Stimulated activated naive CD8-positive, alpha-beta T cell treated with anti-CD3 and anti-CD28 coated beads, Interleukin-15, amount 100 ng/mL, for 72 hours (primary cell): ENCODE measurements at regions not wholly inside any gene's neighbourhood (a gene's known extent, or its start where the extent isn't known, plus 50 kb on each side); places are given as distances from the start of the nearest gene placed in this dataset.

ENCODE experiments used
- ATAC-seq: fragments of 150-1000 bp; cut with Tn5 transposase; 2 replicates; pipeline ENCODE4 v1.10.0; 2021; ENCODE audit warnings: mild to moderate bottlenecking, moderate library complexity
- DNase-seq, 2 donors: peaks; one replicate each; pipeline ENCODE4 v3.0.0; 2021 to 2022
- H3K27ac Mint-ChIP-seq, 2 donors: one replicate each; pipeline ENCODE4 v1.8.0; 2022; ENCODE audit warnings: mild to moderate bottlenecking in 2 of 2, mixed read lengths in 2 of 2, moderate library complexity in 2 of 2
- H3K27me3 Mint-ChIP-seq: one replicate; pipeline ENCODE4 v1.8.0; 2022; ENCODE audit warnings: mixed read lengths
- H3K4me1 Mint-ChIP-seq: one replicate; pipeline ENCODE4 v1.8.0; 2022; ENCODE audit warnings: mild to moderate bottlenecking, mixed read lengths
- H3K4me3 Mint-ChIP-seq, 2 donors: one replicate each; pipeline ENCODE4 v1.8.0; 2022; ENCODE audit warnings: mild to moderate bottlenecking in 2 of 2, mixed read lengths in 2 of 2, moderate library complexity in 1 of 2
- H3K9me3 Mint-ChIP-seq, 2 donors: one replicate each; pipeline ENCODE4 v1.8.0; 2022; ENCODE audit warnings: mixed read lengths in 2 of 2

- H3K4me3 Mint-ChIP-seq: no peak overlapping the region
- peaks cover 0 to 10% of the 10 kb centered on the region in 2 donors for H3K9me3 Mint-ChIP-seq
- no peaks in the 10 kb centered on the region for H3K27me3 Mint-ChIP-seq
- H3K27ac Mint-ChIP-seq: no peak overlapping the region
- ATAC-seq: no peak
- DNase-seq: no peak
- no peaks in the 10 kb centered on the region for H3K4me1 Mint-ChIP-seq
Observed at GRCh38 chr11:29211202-29211601, 805.6 kb downstream of the KCNA4 start.

- H3K4me1 Mint-ChIP-seq: no peaks in the 10 kb centered on the region
- no peak for DNase-seq
- H3K27me3 Mint-ChIP-seq: no peaks in the 10 kb centered on the region
- H3K27ac Mint-ChIP-seq: no peak overlapping the region
- H3K4me3 Mint-ChIP-seq: no peak overlapping the region
- ATAC-seq: no peak
- peaks cover 0 to 10% of the 10 kb centered on the region in 2 donors for H3K9me3 Mint-ChIP-seq
Observed at GRCh38 chr11:29210426-29210825, 806.4 kb downstream of the KCNA4 start.

- Mint-ChIP-seq H3K9me3 (peaks cover 0 to 10% of the 10 kb centered on the region in 2 donors), H3K27ac (no peak overlapping the region), H3K4me1 (no peaks in the 10 kb centered on the region), H3K4me3 (no peak overlapping the region), H3K27me3 (no peaks in the 10 kb centered on the region)
- ATAC-seq (no peak), DNase-seq (no peak)
Observed at GRCh38 chr11:29208117-29208516, 808.7 kb downstream of the KCNA4 start.

- no peak for ATAC-seq
- H3K27ac Mint-ChIP-seq: no peak overlapping the region
- DNase-seq: no peak
- no peaks in the 10 kb centered on the region for H3K4me1 Mint-ChIP-seq
- no peaks in the 10 kb centered on the region for H3K27me3 Mint-ChIP-seq
- no peak overlapping the region for H3K4me3 Mint-ChIP-seq
- peaks cover 0 to 5% of the 10 kb centered on the region in 2 donors for H3K9me3 Mint-ChIP-seq
Observed at GRCh38 chr11:29200791-29201562, 815.9 kb downstream of the KCNA4 start.

GRCh38 chr11:29190313-29190712, 826.5 kb downstream of the KCNA4 start:
- peaks cover 4 to 13% of the 10 kb centered on the region in 2 donors for H3K9me3 Mint-ChIP-seq
- no peak overlapping the region for H3K4me3 Mint-ChIP-seq
- ATAC-seq (no peak), DNase-seq (no peak)
- no peak overlapping the region for H3K27ac Mint-ChIP-seq
- H3K27me3 Mint-ChIP-seq: no peaks in the 10 kb centered on the region
- no peaks in the 10 kb centered on the region for H3K4me1 Mint-ChIP-seq

- Mint-ChIP-seq H3K27ac (no peak overlapping the region), H3K27me3 (no peaks in the 10 kb centered on the region), H3K9me3 (peaks cover 15% of the 10 kb centered on the region in 2 donors), H3K4me3 (no peak overlapping the region), H3K4me1 (no peaks in the 10 kb centered on the region)
- DNase-seq (no peak), ATAC-seq (no peak)
Observed at GRCh38 chr11:29187215-29187614, 829.6 kb downstream of the KCNA4 start.

GRCh38 chr11:29184939-29185890, 831.6 kb downstream of the KCNA4 start:
- ATAC-seq (no peak), DNase-seq (no peak)
- Mint-ChIP-seq H3K27ac (no peak overlapping the region), H3K4me3 (no peak overlapping the region), H3K27me3 (no peaks in the 10 kb centered on the region), H3K9me3 (peaks cover 19 to 22% of the 10 kb centered on the region in 2 donors), H3K4me1 (no peaks in the 10 kb centered on the region)

- no peak for DNase-seq
- H3K4me3 Mint-ChIP-seq: no peak overlapping the region
Observed at GRCh38 chr11:29183301-29183700, 833.5 kb downstream of the KCNA4 start.

GRCh38 chr11:29173660-29174062, 843.2 kb downstream of the KCNA4 start:
- peaks cover 4 to 7% of the 10 kb centered on the region in 2 donors for H3K9me3 Mint-ChIP-seq

More at GRCh38 chr11:29183301-29183700, 833.5 kb downstream of the KCNA4 start:
- Mint-ChIP-seq H3K27ac (no peak overlapping the region), H3K4me1 (no peaks in the 10 kb centered on the region), H3K27me3 (no peaks in the 10 kb centered on the region), H3K9me3 (peaks cover 16 to 27% of the 10 kb centered on the region in 2 donors)
- no peak for ATAC-seq

GRCh38 chr11:29171360-29171950, 845.4 kb downstream of the KCNA4 start:
- H3K27ac Mint-ChIP-seq: no peak overlapping the region
- no peak overlapping the region for H3K4me3 Mint-ChIP-seq
- no peaks in the 10 kb centered on the region for H3K9me3 Mint-ChIP-seq
- H3K27me3 Mint-ChIP-seq: no peaks in the 10 kb centered on the region
- no peak for DNase-seq
- ATAC-seq: no peak
- no peaks in the 10 kb centered on the region for H3K4me1 Mint-ChIP-seq

More at GRCh38 chr11:29173660-29174062, 843.2 kb downstream of the KCNA4 start:
- Mint-ChIP-seq H3K4me3 (no peak overlapping the region), H3K27ac (no peak overlapping the region), H3K27me3 (no peaks in the 10 kb centered on the region), H3K4me1 (no peaks in the 10 kb centered on the region)
- no peak for DNase-seq
- ATAC-seq: no peak

GRCh38 chr11:29166306-29166705, 850.5 kb downstream of the KCNA4 start:
- no peak for DNase-seq
- Mint-ChIP-seq H3K27ac (no peak overlapping the region), H3K4me1 (no peaks in the 10 kb centered on the region), H3K27me3 (no peaks in the 10 kb centered on the region), H3K9me3 (no peaks in the 10 kb centered on the region), H3K4me3 (no peak overlapping the region)
- ATAC-seq: no peak

- H3K9me3 Mint-ChIP-seq: peaks cover 0 to 7% of the 10 kb centered on the region in 2 donors
- no peak overlapping the region for H3K27ac Mint-ChIP-seq
- no peak for ATAC-seq
- H3K27me3 Mint-ChIP-seq: no peaks in the 10 kb centered on the region
- no peak overlapping the region for H3K4me3 Mint-ChIP-seq
- H3K4me1 Mint-ChIP-seq: no peaks in the 10 kb centered on the region
- no peak for DNase-seq
Observed at GRCh38 chr11:29163231-29163630, 853.6 kb downstream of the KCNA4 start.

- no peaks in the 10 kb centered on the region for H3K27me3 Mint-ChIP-seq
- no peak for ATAC-seq
- no peak overlapping the region for H3K27ac Mint-ChIP-seq
- H3K4me1 Mint-ChIP-seq: no peaks in the 10 kb centered on the region
- H3K9me3 Mint-ChIP-seq: peaks cover 0 to 7% of the 10 kb centered on the region in 2 donors
- DNase-seq: no peak
- no peak overlapping the region for H3K4me3 Mint-ChIP-seq
Observed at GRCh38 chr11:29162491-29162890, 854.3 kb downstream of the KCNA4 start.

- no peaks in the 10 kb centered on the region for H3K4me1 Mint-ChIP-seq
- H3K27me3 Mint-ChIP-seq: no peaks in the 10 kb centered on the region
- ATAC-seq (no peak), DNase-seq (no peak)
- H3K9me3 Mint-ChIP-seq: peaks cover 0 to 7% of the 10 kb centered on the region in 2 donors
- no peak overlapping the region for H3K27ac Mint-ChIP-seq
- H3K4me3 Mint-ChIP-seq: no peak overlapping the region
Observed at GRCh38 chr11:29161191-29161590, 855.6 kb downstream of the KCNA4 start.

GRCh38 chr11:29159552-29160465, 857.0 kb downstream of the KCNA4 start:
- no peaks in the 10 kb centered on the region for H3K4me1 Mint-ChIP-seq
- no peaks in the 10 kb centered on the region for H3K27me3 Mint-ChIP-seq
- H3K9me3 Mint-ChIP-seq: peaks cover 0 to 7% of the 10 kb centered on the region in 2 donors
- H3K27ac Mint-ChIP-seq: no peak overlapping the region
- no peak for ATAC-seq
- DNase-seq: no peak
- H3K4me3 Mint-ChIP-seq: no peak overlapping the region
